CD8-positive, alpha-beta memory T cell (primary cell): ENCODE measurements at regions not wholly inside any gene's neighbourhood (a gene's known extent, or its start where the extent isn't known, plus 50 kb on each side); places are given as distances from the start of the nearest gene placed in this dataset.

ENCODE experiments used
- CTCF ChIA-PET: fragments of 350-600 bp; sonication (Branson Sonifier 250); formaldehyde crosslinking; loops from one replicate; lab custom pipeline; 2021; ENCODE audit warnings: antibody characterized with exemption; lab: Charles Lee
- POLR2A ChIA-PET: fragments of 350-600 bp; sonication (Branson Sonifier 250); formaldehyde crosslinking; loops from one replicate; lab custom pipeline; 2021; ENCODE audit warnings: antibody characterized with exemption; lab: Charles Lee
- DNase-seq, 5 donors: peaks; one replicate each; pipeline versions ENCODE4 v3.0.0 to v3.0.0-alpha.2; 2020 to 2022; ENCODE audit warnings: mixed read lengths in 1 of 5
- H3K27ac ChIP-seq: one replicate; pipeline ENCODE4 v1.7.0; 2013; ENCODE audit warnings: low read depth, mild to moderate bottlenecking, low read length, moderate library complexity
- H3K27me3 ChIP-seq: 2 replicates; pipeline ENCODE4 v1.7.0; 2013; ENCODE audit warnings: low read length, mild to moderate bottlenecking; ENCODE audit not compliant: insufficient read depth, poor library complexity, severe bottlenecking
- H3K36me3 ChIP-seq: 2 replicates; pipeline ENCODE4 v1.7.0; 2013; ENCODE audit warnings: mild to moderate bottlenecking, low read length, moderate library complexity; ENCODE audit not compliant: insufficient read depth
- H3K4me1 ChIP-seq: 2 replicates; pipeline ENCODE4 v1.7.0; 2013; ENCODE audit warnings: mild to moderate bottlenecking, low read length, moderate library complexity; ENCODE audit not compliant: insufficient read depth
- H3K4me3 ChIP-seq: 2 replicates; pipeline ENCODE4 v1.7.0; 2013; ENCODE audit warnings: mild to moderate bottlenecking, low read length
- H3K9me3 ChIP-seq: 2 replicates; pipeline ENCODE4 v1.7.0; 2013; ENCODE audit warnings: mild to moderate bottlenecking, low read length
- H3K27ac Mint-ChIP-seq, 8 donors: one replicate each; pipeline ENCODE4 v1.8.0; 2020 to 2021; ENCODE audit warnings: mixed read lengths in 8 of 8, mild to moderate bottlenecking in 6 of 8, inconsistent platforms in 3 of 8, moderate library complexity in 3 of 8
- H3K27me3 Mint-ChIP-seq, 2 donors: one replicate each; pipeline ENCODE4 v1.8.0; 2020 to 2021; ENCODE audit warnings: mixed read lengths in 2 of 2, mild to moderate bottlenecking in 1 of 2, moderate library complexity in 1 of 2
- H3K36me3 Mint-ChIP-seq, 3 donors: one replicate each; pipeline ENCODE4 v1.8.0; 2020 to 2021; ENCODE audit warnings: mixed read lengths in 3 of 3, inconsistent platforms in 1 of 3, mild to moderate bottlenecking in 1 of 3
- H3K4me1 Mint-ChIP-seq, 3 donors: one replicate each; pipeline ENCODE4 v1.8.0; 2020 to 2021; ENCODE audit warnings: mixed read lengths in 3 of 3, inconsistent platforms in 1 of 3, mild to moderate bottlenecking in 1 of 3
- H3K4me3 Mint-ChIP-seq, 7 donors: one replicate each; pipeline ENCODE4 v1.8.0; 2020 to 2021; ENCODE audit warnings: mixed read lengths in 7 of 7, mild to moderate bottlenecking in 6 of 7, moderate library complexity in 4 of 7, inconsistent platforms in 2 of 7
- H3K9me3 Mint-ChIP-seq, 5 donors: one replicate each; pipeline ENCODE4 v1.8.0; 2020 to 2022; ENCODE audit warnings: mixed read lengths in 5 of 5, mild to moderate bottlenecking in 3 of 5, moderate library complexity in 2 of 5, inconsistent platforms in 1 of 5

DNA sequence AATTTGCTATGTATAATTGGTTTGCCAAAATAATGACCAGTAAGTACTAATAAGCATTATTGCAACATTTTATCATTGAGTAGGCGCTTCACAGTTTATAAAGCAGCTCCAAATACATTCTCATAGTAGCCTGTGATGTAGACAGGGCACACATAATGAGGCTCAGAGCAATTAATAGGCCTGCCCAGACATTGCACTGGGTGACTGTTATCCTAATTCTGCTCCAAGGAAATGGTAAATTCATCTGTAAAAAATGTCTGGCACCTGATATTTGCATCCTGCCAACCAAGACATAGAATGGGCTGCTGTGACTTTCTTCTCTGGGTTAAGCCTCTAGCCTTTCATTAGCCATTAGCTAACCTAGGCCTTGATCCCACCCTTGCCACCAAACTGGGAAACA, 97.6 kb downstream of the SEM1 start:
- DNase-seq = no peak
- H3K9me3 ChIP-seq = no peaks in the 10 kb centered on the region
- H3K27me3 Mint-ChIP-seq = peaks cover 0 to 16% of the 10 kb centered on the region in 2 donors
- no peak overlapping the region for H3K27ac Mint-ChIP-seq
- no peaks in the 10 kb centered on the region for H3K36me3 ChIP-seq
- no peak overlapping the region for H3K4me3 ChIP-seq
- H3K4me1 Mint-ChIP-seq = no peaks in the 10 kb centered on the region
- POLR2A ChIA-PET = no interaction called here
- H3K27me3 ChIP-seq = no peaks in the 10 kb centered on the region
- no peaks in the 10 kb centered on the region for H3K4me1 ChIP-seq
- CTCF ChIA-PET = no interaction called here
- H3K36me3 Mint-ChIP-seq = peaks cover 0 to 5% (median 0%) of the 10 kb centered on the region in 3 donors
- H3K27ac ChIP-seq = no peak overlapping the region
- H3K4me3 Mint-ChIP-seq = no peak overlapping the region
- peaks cover 11 to 28% (median 22%) of the 10 kb centered on the region in 5 donors for H3K9me3 Mint-ChIP-seq

DNA sequence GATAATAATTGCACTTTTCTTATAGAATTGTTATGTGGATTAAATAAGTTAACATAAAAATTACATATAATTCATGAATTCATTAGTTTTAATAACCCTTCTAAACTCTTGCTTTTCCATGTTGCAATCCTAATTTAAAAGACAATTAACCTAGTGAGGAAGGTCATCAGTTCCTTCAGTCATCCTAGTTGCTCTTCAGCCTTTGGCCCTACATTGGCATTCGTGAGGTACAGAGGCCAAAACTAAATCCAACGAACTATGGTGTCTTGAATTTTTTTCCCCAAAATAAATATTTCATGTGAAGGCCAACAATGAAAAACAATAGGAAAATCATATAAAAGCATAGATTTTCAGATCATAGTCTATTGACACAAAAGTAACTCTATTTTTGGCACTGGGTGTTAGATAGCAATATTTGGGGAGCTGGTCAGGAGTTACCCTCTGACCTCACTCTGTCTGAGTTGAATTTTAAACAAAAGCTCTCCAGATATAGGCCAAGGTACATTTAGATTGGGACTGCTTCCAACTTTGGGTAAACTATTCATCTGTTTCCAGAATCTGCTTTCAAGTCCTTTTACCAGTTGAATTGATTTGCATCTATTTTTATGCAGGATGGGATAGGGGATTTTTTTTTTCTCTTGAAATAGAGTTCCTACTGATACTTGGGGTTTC, 104.5 kb downstream of the SEM1 start:
- Mint-ChIP-seq H3K27ac (no peak overlapping the region), H3K9me3 (peaks cover 0 to 6% (median 0%) of the 10 kb centered on the region in 5 donors), H3K4me1 (no peaks in the 10 kb centered on the region), H3K27me3 (peaks cover 6 to 17% of the 10 kb centered on the region in 2 donors), H3K4me3 (no peak overlapping the region), H3K36me3 (no peaks in the 10 kb centered on the region)
- Histone ChIP-seq H3K4me1 (no peaks in the 10 kb centered on the region), H3K27me3 (no peaks in the 10 kb centered on the region), H3K4me3 (no peak overlapping the region), H3K27ac (no peak overlapping the region), H3K36me3 (no peaks in the 10 kb centered on the region), H3K9me3 (no peaks in the 10 kb centered on the region)
- ChIA-PET CTCF (no interaction called here), POLR2A (no interaction called here)
- DNase-seq = no peak

DNA sequence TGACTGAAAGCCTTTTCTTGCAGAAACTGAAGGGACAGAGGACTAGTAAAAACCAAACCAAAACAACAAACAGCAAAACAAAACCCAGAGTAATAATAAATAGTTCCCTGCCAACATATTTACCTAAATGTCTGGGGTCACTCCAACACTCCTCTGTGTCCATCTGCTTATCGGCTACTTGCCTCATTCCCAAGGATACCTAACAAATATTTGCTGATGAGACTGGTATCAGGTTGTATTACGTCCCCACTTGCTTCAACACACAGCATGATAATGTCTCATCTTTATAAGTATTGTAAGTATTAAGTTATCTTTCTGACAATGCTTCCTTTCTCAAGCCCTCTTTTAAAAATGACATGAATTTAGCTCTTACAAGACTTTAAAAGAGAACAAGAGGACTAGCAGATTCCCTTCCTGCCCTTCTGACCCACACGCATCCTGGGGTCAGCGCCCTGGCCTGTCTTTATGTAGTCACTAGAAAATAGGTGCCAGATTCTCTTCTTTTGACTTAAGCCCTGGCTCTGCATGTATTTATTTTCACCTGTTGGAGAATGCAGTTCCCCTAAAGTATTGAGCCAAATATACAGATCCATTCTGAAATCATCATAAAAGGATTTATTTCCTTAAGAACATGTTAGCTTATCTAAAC, 110.2 kb downstream of the SEM1 start:
- POLR2A ChIA-PET = no interaction called here
- Mint-ChIP-seq H3K27me3 (peaks cover 8 to 15% of the 10 kb centered on the region in 2 donors), H3K9me3 (peaks cover 0 to 3% (median 0%) of the 10 kb centered on the region in 5 donors), H3K4me3 (no peak overlapping the region), H3K27ac (no peak overlapping the region), H3K4me1 (no peaks in the 10 kb centered on the region), H3K36me3 (peaks cover 0 to 2% (median 0%) of the 10 kb centered on the region in 3 donors)
- Histone ChIP-seq H3K4me3 (no peak overlapping the region), H3K4me1 (no peaks in the 10 kb centered on the region), H3K9me3 (no peaks in the 10 kb centered on the region), H3K27ac (no peak overlapping the region), H3K36me3 (no peaks in the 10 kb centered on the region), H3K27me3 (no peaks in the 10 kb centered on the region)
- DNase-seq = no peak
- CTCF ChIA-PET = no interaction called here

DNA sequence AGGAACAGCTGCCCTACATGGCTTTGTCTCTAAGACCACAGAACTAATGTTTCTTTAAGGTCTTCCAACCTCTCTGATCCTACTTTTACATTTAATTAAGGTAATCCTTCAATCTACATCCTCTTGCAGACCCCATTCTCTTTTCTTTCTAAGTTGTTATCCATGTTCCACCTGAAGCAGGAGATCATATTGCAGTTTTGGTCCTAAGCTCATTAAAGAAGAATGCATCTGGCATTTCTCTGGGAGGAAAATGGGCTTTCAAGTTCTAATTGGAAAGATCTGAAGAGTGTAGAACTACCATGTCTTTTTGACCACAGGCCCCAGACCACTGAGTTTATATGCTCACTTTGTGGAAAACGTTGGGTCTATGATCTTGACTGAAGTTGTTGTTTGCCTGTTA, 111.2 kb downstream of the SEM1 start:
- no peaks in the 10 kb centered on the region for H3K4me1 ChIP-seq
- Mint-ChIP-seq H3K9me3 (peaks cover 0 to 3% (median 0%) of the 10 kb centered on the region in 5 donors), H3K27me3 (peaks cover 9 to 12% of the 10 kb centered on the region in 2 donors), H3K27ac (no peak overlapping the region), H3K4me1 (no peaks in the 10 kb centered on the region), H3K4me3 (no peak overlapping the region), H3K36me3 (peaks cover 0 to 2% (median 0%) of the 10 kb centered on the region in 3 donors)
- H3K36me3 ChIP-seq = no peaks in the 10 kb centered on the region
- H3K27me3 ChIP-seq = no peaks in the 10 kb centered on the region
- POLR2A ChIA-PET = no interaction called here
- no peaks in the 10 kb centered on the region for H3K9me3 ChIP-seq
- DNase-seq = no peak
- no peak overlapping the region for H3K4me3 ChIP-seq
- CTCF ChIA-PET = no interaction called here
- H3K27ac ChIP-seq = no peak overlapping the region

DNA sequence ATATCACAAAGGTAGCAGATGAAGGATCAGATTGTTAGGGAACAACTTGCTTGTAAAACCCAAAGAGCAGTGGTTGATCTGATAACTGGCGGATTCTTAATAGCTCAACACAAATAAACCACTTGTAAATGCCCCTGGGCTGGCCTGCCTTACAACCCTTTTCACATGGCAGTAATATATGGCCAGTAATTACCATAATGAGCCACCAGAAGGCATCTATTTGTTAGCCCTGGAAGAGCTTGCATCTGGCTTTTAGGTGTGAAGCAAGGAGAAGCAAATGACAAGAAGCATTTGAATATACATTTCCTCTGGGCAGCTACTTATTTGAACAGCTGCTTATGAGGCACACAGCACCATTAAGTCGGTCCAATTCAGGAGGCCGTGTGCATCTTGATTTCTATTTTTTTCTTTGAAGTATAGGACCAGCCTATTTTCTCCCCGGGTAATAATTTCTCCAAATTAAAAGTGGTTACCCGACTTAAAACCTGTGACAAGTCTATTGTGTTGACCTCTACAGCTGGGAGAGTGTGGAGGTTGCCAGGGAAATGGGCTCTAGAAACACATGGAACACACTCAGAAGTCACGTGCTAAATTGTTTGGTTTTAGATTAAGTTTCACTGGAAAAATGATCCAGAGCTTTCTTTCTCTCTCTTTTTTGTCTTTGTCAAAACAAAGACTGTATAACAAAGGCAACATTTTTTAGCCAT, 113.4 kb downstream of the SEM1 start:
- no peak for DNase-seq
- Mint-ChIP-seq H3K27ac (no peak overlapping the region), H3K27me3 (peaks cover 10 to 13% of the 10 kb centered on the region in 2 donors), H3K9me3 (no peaks in the 10 kb centered on the region), H3K4me1 (no peaks in the 10 kb centered on the region), H3K4me3 (no peak overlapping the region), H3K36me3 (peaks cover 0 to 2% (median 0%) of the 10 kb centered on the region in 3 donors)
- H3K27ac ChIP-seq = no peak overlapping the region
- H3K9me3 ChIP-seq = no peaks in the 10 kb centered on the region
- ChIA-PET CTCF (no interaction called here), POLR2A (no interaction called here)
- no peaks in the 10 kb centered on the region for H3K36me3 ChIP-seq
- no peaks in the 10 kb centered on the region for H3K27me3 ChIP-seq
- no peak overlapping the region for H3K4me3 ChIP-seq
- H3K4me1 ChIP-seq = no peaks in the 10 kb centered on the region

DNA sequence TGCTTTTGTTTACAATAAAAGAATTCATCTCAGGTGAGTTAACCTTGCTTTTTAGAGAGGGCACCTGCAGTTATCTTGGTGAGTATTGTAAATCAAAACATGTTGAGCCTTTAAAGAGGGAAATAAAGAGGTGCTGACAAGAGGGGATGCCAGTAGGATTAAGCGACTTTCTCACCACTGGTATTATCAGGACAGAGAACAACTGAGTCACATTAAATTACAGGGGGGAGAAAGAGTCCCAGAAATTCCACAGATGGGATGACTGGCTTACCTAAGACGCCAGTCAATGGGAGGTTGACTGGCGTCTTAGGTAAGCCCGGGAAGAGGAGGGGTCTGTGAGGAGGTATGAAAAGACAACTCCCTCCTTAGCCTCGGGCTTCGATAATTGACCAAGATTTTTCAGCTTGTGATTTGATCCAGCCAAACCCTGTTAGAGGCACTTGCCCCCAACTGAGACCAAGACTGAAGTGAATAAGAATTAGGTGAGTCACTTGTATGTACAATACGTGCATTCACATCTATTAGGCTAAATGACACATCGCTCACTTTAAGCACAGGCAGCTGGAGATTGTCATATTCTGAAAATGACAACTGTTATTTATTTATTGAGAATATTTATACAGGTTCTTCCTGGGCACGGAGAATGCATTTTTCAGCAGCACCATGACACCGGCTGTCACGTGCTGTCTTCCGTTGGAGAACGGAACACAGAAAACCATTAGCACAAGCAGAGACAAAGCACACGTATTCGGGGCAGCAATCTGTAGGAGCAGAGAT, 117.6 kb downstream of the SEM1 start:
- no peak overlapping the region for H3K4me3 ChIP-seq
- ChIA-PET POLR2A (no interaction called here), CTCF (no interaction called here)
- no peak overlapping the region for H3K27ac ChIP-seq
- no peaks in the 10 kb centered on the region for H3K36me3 Mint-ChIP-seq
- H3K27me3 Mint-ChIP-seq = peaks cover 12 to 24% of the 10 kb centered on the region in 2 donors
- no peaks in the 10 kb centered on the region for H3K9me3 ChIP-seq
- no peaks in the 10 kb centered on the region for H3K4me1 ChIP-seq
- H3K36me3 ChIP-seq = no peaks in the 10 kb centered on the region
- H3K9me3 Mint-ChIP-seq = no peaks in the 10 kb centered on the region
- no peak for DNase-seq
- peaks cover 0 to 4% (median 0%) of the 10 kb centered on the region in 3 donors for H3K4me1 Mint-ChIP-seq
- no peak overlapping the region for H3K27ac Mint-ChIP-seq
- no peaks in the 10 kb centered on the region for H3K27me3 ChIP-seq
- H3K4me3 Mint-ChIP-seq = no peak overlapping the region

GRCh38 chr7:96591159-96591899, 118.3 kb downstream of the SEM1 start:
- Histone ChIP-seq H3K27me3 (no peaks in the 10 kb centered on the region), H3K4me3 (no peak overlapping the region), H3K9me3 (no peaks in the 10 kb centered on the region), H3K4me1 (no peaks in the 10 kb centered on the region), H3K36me3 (no peaks in the 10 kb centered on the region), H3K27ac (no peak overlapping the region)
- Mint-ChIP-seq H3K27me3 (peaks cover 9 to 30% of the 10 kb centered on the region in 2 donors), H3K4me3 (no peak overlapping the region), H3K4me1 (peaks cover 0 to 4% (median 0%) of the 10 kb centered on the region in 3 donors), H3K27ac (no peak overlapping the region), H3K9me3 (peaks cover 0 to 2% (median 0%) of the 10 kb centered on the region in 5 donors), H3K36me3 (no peaks in the 10 kb centered on the region)
- no peak for DNase-seq
- CTCF ChIA-PET = no interaction called here
- POLR2A ChIA-PET = no interaction called here
